Endothelial cell of umbilical vein (primary cell): ENCODE measurements at regions not wholly inside any gene's neighbourhood (a gene's known extent, or its start where the extent isn't known, plus 50 kb on each side); places are given as distances from the start of the nearest gene placed in this dataset.

Experiments used
- BruUV-seq: library from RNA; stranded (reverse); fragments of 400-500 nt; replicated peaks from 2 replicates; lab custom pipeline; 2021; lab: Mats Ljungman, UMichigan
- CTCF ChIA-PET: fragments of 300-600, 350-600 bp; sonication (Branson Sonifier 250); formaldehyde crosslinking; loops from one replicate; lab custom pipeline; 2021; ENCODE audit warnings: antibody characterized with exemption, inconsistent platforms; lab: Charles Lee
- POLR2A ChIA-PET: fragments of 300-600, 350-600 bp; sonication (Branson Sonifier 250); formaldehyde crosslinking; loops from one replicate; lab custom pipeline; 2021; ENCODE audit warnings: antibody characterized with exemption, inconsistent platforms; lab: Charles Lee
- DNase-seq: peaks from one replicate; pipeline ENCODE4 v3.0.0-alpha.2; 2011; ENCODE audit warnings: low read depth, low spot score
- FAIRE-seq: peaks from 2 replicates; lab custom pipeline; 2011; peaks lifted over from hg19 to GRCh38; lab: Jason Lieb, UNC
- H2AFZ ChIP-seq: 2 replicates; pipeline ENCODE4 v1.6.0; 2012; ENCODE audit warnings: low read depth, low read length, control low read depth, inconsistent platforms
- H3K27ac ChIP-seq: 2 replicates; pipeline ENCODE4 v1.5.1; 2011; ENCODE audit warnings: low read depth, mild to moderate bottlenecking, control low read depth, low read length, moderate library complexity; ENCODE audit not compliant: insufficient read depth
- H3K27me3 ChIP-seq, 2 experiments: 2 replicates each; pipeline versions ENCODE4 v1.6.0 to v1.6.1; 2011; ENCODE audit warnings: low read length in 2 of 2, mixed read lengths in 1 of 2; ENCODE audit not compliant: control insufficient read depth in 2 of 2, insufficient read depth in 2 of 2
- H3K36me3 ChIP-seq, 2 experiments: 2 replicates in 1 of 2; 3 replicates in 1 of 2; pipeline ENCODE4 v1.5.1; 2011; ENCODE audit warnings: low read length in 2 of 2, mild to moderate bottlenecking in 1 of 2, moderate library complexity in 1 of 2; ENCODE audit not compliant: control insufficient read depth in 2 of 2, insufficient read depth in 2 of 2; ENCODE audit errors: extremely low read depth in 1 of 2
- H3K4me1 ChIP-seq: 3 replicates; pipeline ENCODE4 v1.5.1; 2011; ENCODE audit warnings: mild to moderate bottlenecking, low read length; ENCODE audit not compliant: control insufficient read depth, insufficient read depth; ENCODE audit errors: extremely low read depth
- H3K4me2 ChIP-seq: 2 replicates; pipeline ENCODE4 v1.6.1; 2011; ENCODE audit warnings: low read length, control low read depth, mixed read lengths; ENCODE audit not compliant: insufficient read depth
- H3K4me3 ChIP-seq, 3 experiments: fragments of 200-600 bp in 1 of 3; sonication (generic), shearing (Covaris generic) in 1 of 3; replicated peaks in 1 of 3; 2 replicates each; pipeline ENCODE4 v1.5.1; 2011 to 2016; ENCODE audit warnings: control low read depth in 3 of 3, low read length in 3 of 3, mild to moderate bottlenecking in 2 of 3, inconsistent platforms in 1 of 3, low read depth in 1 of 3, moderate library complexity in 1 of 3; ENCODE audit not compliant: insufficient read depth in 1 of 3
- H3K79me2 ChIP-seq: 2 replicates; pipeline ENCODE4 v1.6.0; 2012; ENCODE audit warnings: low read length, inconsistent platforms; ENCODE audit not compliant: control insufficient read depth, insufficient read depth
- H3K9ac ChIP-seq: replicated peaks from 2 replicates; pipeline ENCODE3; 2011; ENCODE audit warnings: low read length, control low read depth; ENCODE audit not compliant: insufficient read depth; ENCODE audit errors: extremely low read depth
- H3K9me1 ChIP-seq: replicated peaks from 3 replicates; pipeline ENCODE4 v1.6.0; 2011; ENCODE audit warnings: mild to moderate bottlenecking, low read length; ENCODE audit not compliant: control insufficient read depth, insufficient read depth; ENCODE audit errors: extremely low read depth
- H3K9me3 ChIP-seq: replicated peaks from 2 replicates; pipeline ENCODE4 v1.5.1; 2012; ENCODE audit warnings: low read length, inconsistent platforms; ENCODE audit not compliant: control insufficient read depth, insufficient read depth
- H4K20me1 ChIP-seq: replicated peaks from 2 replicates; pipeline ENCODE3; 2011; ENCODE audit warnings: mild to moderate bottlenecking, low read length; ENCODE audit not compliant: control insufficient read depth, insufficient read depth; ENCODE audit errors: extremely low read depth
- CTCF ChIP-seq, 2 donors: IDR thresholded peaks; 1 replicate in 1 of 2; 2 replicates in 1 of 2; pipeline ENCODE4 v1.5.1; 2011; ENCODE audit warnings: low read length in 2 of 2, mild to moderate bottlenecking in 2 of 2, moderate library complexity in 2 of 2, control low read depth in 1 of 2, inconsistent platforms in 1 of 2, low read depth in 1 of 2; ENCODE audit not compliant: insufficient read depth in 1 of 2; ENCODE audit errors: extremely low read depth in 1 of 2
- EZH2 ChIP-seq: IDR thresholded peaks from 2 replicates; pipeline ENCODE4 v1.6.1; 2012; ENCODE audit warnings: borderline replicate concordance, low read depth, mild to moderate bottlenecking, moderate library complexity, low read length, inconsistent platforms; ENCODE audit not compliant: severe bottlenecking
- FOS ChIP-seq: IDR thresholded peaks from 2 replicates; pipeline ENCODE4 v1.6.1; 2011; ENCODE audit warnings: mild to moderate bottlenecking, low read length, moderate library complexity, borderline replicate concordance; ENCODE audit not compliant: insufficient read depth
- GATA2 ChIP-seq: IDR thresholded peaks from 2 replicates; pipeline ENCODE4 v1.7.0; 2011; ENCODE audit warnings: low read depth, mild to moderate bottlenecking, moderate library complexity, mixed read lengths, low read length; ENCODE audit not compliant: insufficient read length, insufficient read depth
- JUN ChIP-seq: IDR thresholded peaks from 2 replicates; pipeline ENCODE4 v1.6.1; 2011; ENCODE audit warnings: borderline replicate concordance, low read depth; ENCODE audit not compliant: insufficient read length, insufficient read depth
- MAX ChIP-seq: IDR thresholded peaks from 2 replicates; pipeline ENCODE4 v1.6.1; 2011; ENCODE audit not compliant: insufficient read depth, insufficient read length
- MYC ChIP-seq: IDR thresholded peaks from one replicate; pipeline ENCODE4 v1.6.1; 2011; ENCODE audit warnings: mild to moderate bottlenecking, low read depth, low read length
- POLR2A ChIP-seq: IDR thresholded peaks from 2 replicates; pipeline ENCODE4 v1.6.1; 2012; ENCODE audit warnings: low read depth, mild to moderate bottlenecking, control low read depth, low read length
- POLR2AphosphoS5 ChIP-seq: IDR thresholded peaks from 2 replicates; pipeline ENCODE4 v1.6.1; 2012; ENCODE audit warnings: low read depth, mild to moderate bottlenecking, control low read depth, low read length, moderate library complexity; ENCODE audit not compliant: insufficient read depth
- dilution Hi-C: fragments of 300-500 bp; cut with MboI; formaldehyde crosslinking; loops from one replicate; pipeline ENCODE4 v1.15.0; 2019; ENCODE audit warnings: low sequenced_read_pairs; ENCODE audit not compliant: extremely low pct_ligation_motif_present
- intact Hi-C: fragments of 100-400 bp; cut with micrococcal nuclease; formaldehyde crosslinking; loops from one replicate; pipeline ENCODE4 v1.10.0; 2022

- no peaks in the 10 kb centered on the region for H4K20me1 ChIP-seq
- ChIA-PET CTCF (no interaction called here), POLR2A (no interaction called here)
- intact Hi-C loops: no loop called here
- no TSS peak for BruUV-seq
- no peaks in the 10 kb centered on the region for H3K27me3 ChIP-seq
- H3K36me3 ChIP-seq: no peaks in the 10 kb centered on the region
- FAIRE-seq (no peak), DNase-seq (no peak)
- no peak overlapping the region for H3K9ac ChIP-seq
- H2AFZ ChIP-seq: no peak overlapping the region
- no peak overlapping the region for H3K27ac ChIP-seq
- dilution Hi-C loops: no loop called here
- H3K79me2 ChIP-seq: no peaks in the 10 kb centered on the region
- no peaks in the 10 kb centered on the region for H3K9me3 ChIP-seq
- no peak overlapping the region for H3K4me2 ChIP-seq
- H3K9me1 ChIP-seq: no peaks in the 10 kb centered on the region
- no peak overlapping the region for H3K4me3 ChIP-seq
- no peak for TF ChIP-seq GATA2
- TF ChIP-seq POLR2A: no peak
- TF ChIP-seq POLR2AphosphoS5: no peak
- TF ChIP-seq EZH2: no peak
- no peak for TF ChIP-seq CTCF (IDR thresholded peaks at IDR 0.05; ENCODE audit: extremely low read depth in 1 of 2, insufficient read depth in 1 of 2, low read depth in 1 of 2, low read length in 2 of 2)
- no peak for TF ChIP-seq MYC
- no peak for TF ChIP-seq FOS
- TF ChIP-seq JUN: no peak
- no peak for TF ChIP-seq MAX
- no peaks in the 10 kb centered on the region for H3K4me1 ChIP-seq
These were observed 485.9 kb downstream of the NSUN3 start for GRCh38 chr3:94548581-94549316.
